Fibroblast of the aortic adventitia (primary cell): ENCODE measurements at regions not wholly inside any gene's neighbourhood (a gene's known extent, or its start where the extent isn't known, plus 50 kb on each side); places are given as distances from the start of the nearest gene placed in this dataset.
"Not testable (repeated sequence)": the region's sequence is repeated elsewhere in the genome, so short reads cannot be mapped to it uniquely, and the experiment has no call there.

Experiments
- DNase-seq: peaks from one replicate; pipeline ENCODE4 v3.0.0-alpha.2; 2010; ENCODE audit warnings: low read depth
- H3K4me3 ChIP-seq: 2 replicates; pipeline ENCODE4 v1.5.1; 2011; ENCODE audit warnings: low read depth, mild to moderate bottlenecking, control low read depth, low read length, moderate library complexity
- TF ChIP-seq, protein P1 (sequence below): IDR thresholded peaks from 2 replicates; pipeline ENCODE4 v1.5.1; 2011; ENCODE audit warnings: mild to moderate bottlenecking, low read length, control low read depth, inconsistent platforms; ENCODE audit not compliant: insufficient read depth

DNA sequence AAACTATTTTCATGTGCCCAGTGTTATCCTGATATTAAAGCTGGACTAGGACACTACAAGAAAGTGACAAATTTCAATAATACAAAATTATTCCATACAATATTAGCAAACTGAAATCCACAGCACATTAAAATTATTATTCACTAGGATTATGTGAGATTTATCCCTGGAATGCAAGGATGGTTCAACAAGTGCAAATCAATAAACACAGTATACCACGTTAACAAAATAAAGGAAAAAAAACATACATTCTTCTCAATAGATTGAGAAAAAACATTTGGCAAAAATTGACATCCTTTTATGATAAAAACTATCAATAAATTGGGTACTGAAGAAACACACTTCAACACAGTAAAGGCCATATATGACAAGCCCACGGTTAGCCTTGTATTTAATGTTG, 1758.2 kb upstream of the RAG2 start:
- no peak overlapping the region for H3K4me3 ChIP-seq
- TF ChIP-seq, protein P1, sequence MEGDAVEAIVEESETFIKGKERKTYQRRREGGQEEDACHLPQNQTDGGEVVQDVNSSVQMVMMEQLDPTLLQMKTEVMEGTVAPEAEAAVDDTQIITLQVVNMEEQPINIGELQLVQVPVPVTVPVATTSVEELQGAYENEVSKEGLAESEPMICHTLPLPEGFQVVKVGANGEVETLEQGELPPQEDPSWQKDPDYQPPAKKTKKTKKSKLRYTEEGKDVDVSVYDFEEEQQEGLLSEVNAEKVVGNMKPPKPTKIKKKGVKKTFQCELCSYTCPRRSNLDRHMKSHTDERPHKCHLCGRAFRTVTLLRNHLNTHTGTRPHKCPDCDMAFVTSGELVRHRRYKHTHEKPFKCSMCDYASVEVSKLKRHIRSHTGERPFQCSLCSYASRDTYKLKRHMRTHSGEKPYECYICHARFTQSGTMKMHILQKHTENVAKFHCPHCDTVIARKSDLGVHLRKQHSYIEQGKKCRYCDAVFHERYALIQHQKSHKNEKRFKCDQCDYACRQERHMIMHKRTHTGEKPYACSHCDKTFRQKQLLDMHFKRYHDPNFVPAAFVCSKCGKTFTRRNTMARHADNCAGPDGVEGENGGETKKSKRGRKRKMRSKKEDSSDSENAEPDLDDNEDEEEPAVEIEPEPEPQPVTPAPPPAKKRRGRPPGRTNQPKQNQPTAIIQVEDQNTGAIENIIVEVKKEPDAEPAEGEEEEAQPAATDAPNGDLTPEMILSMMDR, result no peak
- no peak for DNase-seq

DNA sequence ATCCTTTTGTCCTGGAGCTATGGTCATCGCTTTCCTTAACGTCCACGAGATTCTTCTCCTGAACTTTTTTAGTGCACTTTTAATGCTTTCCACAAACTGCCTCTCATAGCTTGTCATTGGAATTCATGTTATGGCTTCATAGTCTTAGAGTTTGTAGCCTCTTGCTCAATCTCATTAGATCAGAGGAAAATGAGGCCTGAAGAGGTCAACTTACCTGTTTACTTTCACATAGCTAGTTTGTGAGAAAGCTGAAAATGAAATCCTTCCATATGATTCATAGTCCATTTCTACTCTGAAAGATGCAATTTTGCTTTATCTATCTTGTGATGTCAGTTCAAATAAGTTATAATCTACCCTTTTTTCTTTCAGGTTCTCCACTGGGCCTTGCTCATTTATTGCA, 1747.2 kb upstream of the RAG2 start:
- H3K4me3 ChIP-seq, result no peak overlapping the region
- no peak for DNase-seq
- TF ChIP-seq, protein P1, result no peak

DNA sequence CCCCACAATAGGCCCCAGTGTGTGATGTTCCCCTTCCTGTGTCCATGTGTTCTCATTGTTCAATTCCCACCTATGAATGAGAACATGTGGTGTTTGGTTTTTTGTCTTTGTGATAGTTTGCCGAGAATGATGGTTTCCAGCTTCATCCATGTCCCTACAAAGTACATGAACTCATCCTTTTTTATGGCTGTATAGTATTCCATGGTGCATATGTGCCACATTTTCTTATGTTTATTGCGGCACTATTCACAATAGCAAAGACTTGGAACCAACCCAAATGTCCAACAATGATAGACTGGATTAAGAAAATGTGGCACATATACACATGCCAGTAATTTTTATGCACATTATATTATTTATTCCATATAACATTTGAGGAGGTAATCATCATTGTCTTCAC, 1743.6 kb upstream of the RAG2 start:
- H3K4me3 ChIP-seq, DNase-seq: not testable (repeated sequence)

DNA sequence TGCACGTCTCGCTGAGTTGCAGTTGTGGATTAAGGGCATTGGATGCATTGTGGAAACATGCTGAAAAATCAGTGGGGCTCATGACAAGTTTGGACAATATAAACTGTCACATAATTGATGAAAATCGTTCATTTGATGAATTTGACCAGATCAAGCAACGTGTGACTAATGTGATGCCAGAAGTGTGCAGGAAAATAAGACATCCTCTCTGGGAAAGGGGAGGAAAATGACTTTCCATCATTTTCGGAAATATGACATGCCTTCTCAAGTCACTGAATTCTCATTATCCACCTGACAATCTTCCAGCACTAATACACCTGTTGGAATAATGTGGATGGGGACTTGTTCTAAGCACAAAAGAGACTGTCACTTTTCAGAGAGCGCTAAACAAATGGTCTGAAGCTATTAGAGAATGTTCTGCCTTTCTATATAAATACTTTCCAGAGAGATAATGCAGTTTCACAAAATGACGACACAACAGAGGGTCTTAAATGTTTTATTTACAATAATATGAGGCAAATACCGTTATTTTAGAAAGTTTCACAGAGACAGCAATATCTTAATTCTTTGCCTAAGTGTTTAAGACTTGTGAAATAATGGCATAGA, 1741.9 kb upstream of the RAG2 start:
- DNase-seq, result no peak
- H3K4me3 ChIP-seq, result no peak overlapping the region
- TF ChIP-seq, protein P1, result no peak

DNA sequence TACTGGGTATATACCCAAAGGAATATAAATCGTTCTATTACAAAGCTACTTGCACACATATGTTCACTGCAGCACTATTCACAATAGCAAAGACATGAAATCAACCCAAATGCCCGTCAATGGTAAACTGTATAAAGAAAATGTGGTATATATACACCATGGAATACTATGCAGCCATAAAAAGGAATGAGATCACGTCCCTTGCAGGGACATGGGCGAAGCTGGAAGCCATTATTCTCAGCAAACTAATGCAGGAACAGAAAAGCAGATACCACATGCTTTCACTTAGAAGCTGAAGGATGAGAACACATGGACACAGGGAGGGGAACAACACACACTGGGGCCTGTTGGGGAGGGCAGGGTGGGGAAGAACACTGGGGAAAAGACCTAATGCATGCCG, 1740.0 kb upstream of the RAG2 start:
- DNase-seq, H3K4me3 ChIP-seq: not testable (repeated sequence)

DNA sequence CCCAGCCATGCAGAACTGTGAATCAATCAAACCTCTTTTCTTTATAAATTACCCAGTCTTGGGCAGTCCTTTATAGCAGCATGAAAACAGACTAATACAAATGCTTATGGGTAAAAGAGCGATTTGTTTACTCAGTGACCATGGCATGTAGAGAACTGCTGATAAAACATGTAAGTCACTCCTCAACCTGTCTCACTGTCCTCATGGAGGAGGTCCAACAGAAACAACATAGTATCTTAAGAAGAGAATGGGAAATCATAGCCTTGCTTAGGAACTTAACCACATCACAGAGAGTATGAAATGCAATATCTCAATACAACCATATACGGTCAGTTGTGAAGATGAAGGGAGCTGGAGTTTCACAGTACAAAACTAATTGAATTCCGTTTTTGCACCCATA, 1734.0 kb upstream of the RAG2 start:
- no peak for DNase-seq
- TF ChIP-seq, protein P1, result no peak
- no peak overlapping the region for H3K4me3 ChIP-seq

DNA sequence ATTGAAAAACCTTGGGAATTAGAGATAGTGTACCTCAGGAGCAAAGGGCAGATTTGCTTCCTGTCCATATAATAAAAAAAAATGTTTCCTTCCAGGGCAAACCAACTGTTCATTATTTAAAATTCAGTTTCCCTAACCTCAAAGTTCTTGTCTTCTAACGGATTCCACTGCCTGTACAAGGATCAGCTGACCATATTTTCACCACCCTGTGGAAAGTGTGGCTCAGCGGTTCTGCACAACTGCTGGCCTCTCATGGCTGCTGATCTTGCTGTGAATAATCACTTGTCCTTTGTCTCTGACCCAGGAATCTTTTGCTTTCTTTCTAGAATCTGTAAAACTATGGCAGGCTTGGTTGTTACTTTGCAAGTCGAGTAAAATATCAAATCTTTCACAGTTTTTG, 1732.5 kb upstream of the RAG2 start:
- DNase-seq, result no peak
- H3K4me3 ChIP-seq, result no peak overlapping the region
- TF ChIP-seq, protein P1, result no peak

DNA sequence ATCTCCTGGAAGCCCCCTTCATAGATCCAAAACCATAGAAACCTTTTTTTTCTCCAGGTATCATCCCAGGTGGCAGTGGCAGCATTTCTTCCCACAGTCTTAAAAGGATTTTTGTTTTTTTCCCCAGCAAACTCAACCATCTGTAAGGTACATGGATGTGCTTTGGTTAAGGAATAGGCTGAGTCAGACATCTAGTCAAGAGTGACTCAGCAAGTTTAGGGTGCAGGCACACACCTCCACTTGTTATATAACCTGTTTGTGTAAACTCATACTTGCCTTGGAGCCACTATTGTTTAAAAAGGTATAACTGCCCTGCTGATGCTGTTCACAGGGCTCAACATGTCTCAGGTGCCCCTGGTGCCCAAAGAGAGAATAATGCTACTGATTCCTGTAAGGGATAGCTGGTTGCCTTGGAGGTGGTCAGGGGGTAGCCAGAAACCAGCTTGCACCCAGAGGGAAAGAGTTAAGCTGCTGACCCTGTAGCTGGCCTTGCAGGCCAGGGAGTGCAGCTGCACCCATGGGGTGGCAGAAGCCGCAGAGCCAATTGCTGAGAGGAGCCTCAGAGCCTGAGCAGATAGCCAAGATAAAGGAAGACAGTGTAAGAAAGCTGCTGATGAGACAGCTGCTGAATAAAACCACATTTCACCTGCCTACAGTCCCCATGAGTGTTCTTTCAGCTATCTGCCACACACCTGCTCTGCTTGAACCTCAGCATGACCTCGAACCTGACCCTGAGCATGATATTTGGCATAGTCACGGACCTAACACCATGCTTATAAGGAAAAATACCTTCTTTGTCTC, 1726.1 kb upstream of the RAG2 start:
- no peak for DNase-seq
- TF ChIP-seq, protein P1, result no peak
- H3K4me3 ChIP-seq, result no peak overlapping the region
